ENCODE measurements at regions not wholly inside any gene's neighbourhood (a gene's known extent, or its start where the extent isn't known, plus 50 kb on each side); places are given as distances from the start of the nearest gene placed in this dataset.

GRCh38 chr14:34093883-34094282, 143.0 kb upstream of the EGLN3 start:
- TF ChIP-seq CTCF (conservative IDR thresholded peaks at IDR 0.05), result no peak
- H3K27ac ChIP-seq, result no peak overlapping the region

- TF ChIP-seq CTCF (conservative IDR thresholded peaks at IDR 0.05), result no peak
- H3K27ac ChIP-seq, result no peak overlapping the region
Observed at GRCh38 chr14:34090451-34090850, 139.6 kb upstream of the EGLN3 start.

GRCh38 chr14:34088914-34089313, 138.0 kb upstream of the EGLN3 start:
- no peak for TF ChIP-seq CTCF (conservative IDR thresholded peaks at IDR 0.05)
- no peak overlapping the region for H3K27ac ChIP-seq

- H3K27ac ChIP-seq, result no peak overlapping the region
- TF ChIP-seq CTCF (conservative IDR thresholded peaks at IDR 0.05), result no peak
Observed at GRCh38 chr14:34087571-34087970, 136.7 kb upstream of the EGLN3 start.

GRCh38 chr14:34086223-34086757, 135.4 kb upstream of the EGLN3 start:
- H3K27ac ChIP-seq, result peak overlapping the region; percentile 87
- no peak for TF ChIP-seq CTCF (conservative IDR thresholded peaks at IDR 0.05)

- H3K27ac ChIP-seq, result peak overlapping the region; percentile 87
- TF ChIP-seq CTCF (conservative IDR thresholded peaks at IDR 0.05), result no peak
Observed at GRCh38 chr14:34085695-34086094, 134.8 kb upstream of the EGLN3 start.

GRCh38 chr14:34081576-34082136, 130.8 kb upstream of the EGLN3 start:
- peak overlapping the region; percentile 35; the same call in 1 of the 2 replicates for H3K27ac ChIP-seq
- no peak for TF ChIP-seq CTCF (conservative IDR thresholded peaks at IDR 0.05)

Data from VCaP (cell line).